ENCODE measurements at regions not wholly inside any gene's neighbourhood (a gene's known extent, or its start where the extent isn't known, plus 50 kb on each side); places are given as distances from the start of the nearest gene placed in this dataset.

GRCh38 chr2:146455325-146455724 lies 1389.5 kb upstream of the ACVR2A start:
- in situ Hi-C loops (cut with HindIII; ENCODE audit: low pct_ligation_motif_present, low sequenced_read_pairs): no loop called here
- H3K36me3 ChIP-seq (replicated peaks): no peaks in the 10 kb centered on the region
- DNase-seq: no peak
- no peak for TF ChIP-seq CTCF (IDR thresholded peaks at IDR 0.05; ENCODE audit: low read depth, low read length, missing control alignments)
- H3K4me3 ChIP-seq (ENCODE audit: low read depth, low read length): no peak overlapping the region
- H3K27ac ChIP-seq: no peak overlapping the region
- H3K27me3 ChIP-seq (replicated peaks): no peaks in the 10 kb centered on the region

- H3K27me3 ChIP-seq (replicated peaks): no peaks in the 10 kb centered on the region
- H3K36me3 ChIP-seq (replicated peaks): no peaks in the 10 kb centered on the region
- H3K27ac ChIP-seq: no peak overlapping the region
- H3K4me3 ChIP-seq (ENCODE audit: low read depth, low read length): no peak overlapping the region
- DNase-seq: no peak
- in situ Hi-C loops (cut with HindIII; ENCODE audit: low pct_ligation_motif_present, low sequenced_read_pairs): no loop called here
- no peak for TF ChIP-seq CTCF (IDR thresholded peaks at IDR 0.05; ENCODE audit: low read depth, low read length, missing control alignments)
Observed at GRCh38 chr2:146451972-146452371, 1392.9 kb upstream of the ACVR2A start.

- in situ Hi-C loops (cut with HindIII; ENCODE audit: low pct_ligation_motif_present, low sequenced_read_pairs): no loop called here
- Histone ChIP-seq H3K27ac (no peak overlapping the region), H3K4me3 (ENCODE audit: low read depth, low read length) (no peak overlapping the region), H3K27me3 (replicated peaks) (no peaks in the 10 kb centered on the region), H3K36me3 (replicated peaks) (no peaks in the 10 kb centered on the region)
- no peak for DNase-seq
- no peak for TF ChIP-seq CTCF (IDR thresholded peaks at IDR 0.05; ENCODE audit: low read depth, low read length, missing control alignments)
Observed at GRCh38 chr2:146450131-146450530, 1394.7 kb upstream of the ACVR2A start.

GRCh38 chr2:146444987-146445386 lies 1399.8 kb upstream of the ACVR2A start:
- Histone ChIP-seq H3K36me3 (replicated peaks) (no peaks in the 10 kb centered on the region), H3K27me3 (replicated peaks) (no peaks in the 10 kb centered on the region), H3K4me3 (ENCODE audit: low read depth, low read length) (no peak overlapping the region), H3K27ac (no peak overlapping the region)
- in situ Hi-C loops (cut with HindIII; ENCODE audit: low pct_ligation_motif_present, low sequenced_read_pairs): no loop called here
- no peak for TF ChIP-seq CTCF (IDR thresholded peaks at IDR 0.05; ENCODE audit: low read depth, low read length, missing control alignments)
- no peak for DNase-seq

- DNase-seq: no peak
- in situ Hi-C loops (cut with HindIII; ENCODE audit: low pct_ligation_motif_present, low sequenced_read_pairs): no loop called here
- TF ChIP-seq CTCF (IDR thresholded peaks at IDR 0.05; ENCODE audit: low read depth, low read length, missing control alignments): no peak
- Histone ChIP-seq H3K4me3 (ENCODE audit: low read depth, low read length) (no peak overlapping the region), H3K27ac (no peak overlapping the region), H3K36me3 (replicated peaks) (no peaks in the 10 kb centered on the region), H3K27me3 (replicated peaks) (no peaks in the 10 kb centered on the region)
Observed at GRCh38 chr2:146444085-146444484, 1400.7 kb upstream of the ACVR2A start.

- no peak for TF ChIP-seq CTCF (IDR thresholded peaks at IDR 0.05; ENCODE audit: low read depth, low read length, missing control alignments)
- in situ Hi-C loops (cut with HindIII; ENCODE audit: low pct_ligation_motif_present, low sequenced_read_pairs): no loop called here
- H3K36me3 ChIP-seq (replicated peaks): no peaks in the 10 kb centered on the region
- no peak overlapping the region for H3K27ac ChIP-seq
- no peaks in the 10 kb centered on the region for H3K27me3 ChIP-seq (replicated peaks)
- H3K4me3 ChIP-seq (ENCODE audit: low read depth, low read length): no peak overlapping the region
- no peak for DNase-seq
Observed at GRCh38 chr2:146438246-146438645, 1406.6 kb upstream of the ACVR2A start.
